Endothelial cell of hepatic sinusoid (primary cell): ENCODE measurements at regions not wholly inside any gene's neighbourhood (a gene's known extent, or its start where the extent isn't known, plus 50 kb on each side); places are given as distances from the start of the nearest gene placed in this dataset.

ENCODE experiments used
- in situ Hi-C: cut with HindIII; loops from 2 replicates; pipeline ENCODE4 v1.10.0; 2017; ENCODE audit warnings: low sequenced_read_pairs

GRCh38 chr3:181457756-181458155 is 254.0 kb upstream of the SOX2 start:
- in situ Hi-C loops, result no loop called here

- in situ Hi-C loops, result no loop called here
These were observed 254.5 kb upstream of the SOX2 start for GRCh38 chr3:181457190-181457589.

- in situ Hi-C loops, result no loop called here
These were observed 256.4 kb upstream of the SOX2 start for GRCh38 chr3:181455276-181455675.

GRCh38 chr3:181454451-181455027 is 257.2 kb upstream of the SOX2 start:
- in situ Hi-C loops, result no loop called here

GRCh38 chr3:181446741-181447140 is 265.0 kb upstream of the SOX2 start:
- in situ Hi-C loops, result no loop called here

- in situ Hi-C loops, result no loop called here
These were observed 269.7 kb upstream of the SOX2 start for GRCh38 chr3:181442066-181442465.

GRCh38 chr3:181432992-181433391 is 278.7 kb upstream of the SOX2 start:
- in situ Hi-C loops, result no loop called here

GRCh38 chr3:181431748-181432147 is 280.0 kb upstream of the SOX2 start:
- in situ Hi-C loops, result no loop called here

GRCh38 chr3:181425074-181425473 is 286.7 kb upstream of the SOX2 start:
- in situ Hi-C loops, result no loop called here

- in situ Hi-C loops, result no loop called here
These were observed 293.5 kb upstream of the SOX2 start for GRCh38 chr3:181418233-181418632.

- in situ Hi-C loops, result no loop called here
These were observed 294.0 kb upstream of the SOX2 start for GRCh38 chr3:181417748-181418147.

- in situ Hi-C loops, result no loop called here
These were observed 300.9 kb upstream of the SOX2 start for GRCh38 chr3:181410870-181411269.

GRCh38 chr3:181403876-181404660 is 307.7 kb upstream of the SOX2 start:
- in situ Hi-C loops, result no loop called here

GRCh38 chr3:181402347-181402746 is 309.4 kb upstream of the SOX2 start:
- in situ Hi-C loops, result no loop called here

GRCh38 chr3:181384970-181385369 is 326.8 kb upstream of the SOX2 start:
- in situ Hi-C loops, result no loop called here

GRCh38 chr3:181383760-181384159 is 328.0 kb upstream of the SOX2 start:
- in situ Hi-C loops, result no loop called here

GRCh38 chr3:181383201-181383600 is 328.5 kb upstream of the SOX2 start:
- in situ Hi-C loops, result no loop called here

GRCh38 chr3:181382656-181383055 is 329.1 kb upstream of the SOX2 start:
- in situ Hi-C loops, result no loop called here

- in situ Hi-C loops, result no loop called here
These were observed 332.4 kb upstream of the SOX2 start for GRCh38 chr3:181379278-181379677.

GRCh38 chr3:181369637-181370036 is 342.1 kb upstream of the SOX2 start:
- in situ Hi-C loops, result no loop called here

- in situ Hi-C loops, result no loop called here
These were observed 348.5 kb upstream of the SOX2 start for GRCh38 chr3:181363231-181363630.

- in situ Hi-C loops, result no loop called here
These were observed 349.3 kb upstream of the SOX2 start for GRCh38 chr3:181362378-181362777.

- in situ Hi-C loops, result no loop called here
These were observed 353.2 kb upstream of the SOX2 start for GRCh38 chr3:181358562-181358961.
